Muscle of back (tissue), 3 donors: ENCODE measurements at regions not wholly inside any gene's neighbourhood (a gene's known extent, or its start where the extent isn't known, plus 50 kb on each side); places are given as distances from the start of the nearest gene placed in this dataset.

Experiments used
- DNase-seq, 3 donors: peaks; one replicate each; pipeline versions ENCODE4 v3.0.0 to v3.0.0-alpha.2; 2013

DNA sequence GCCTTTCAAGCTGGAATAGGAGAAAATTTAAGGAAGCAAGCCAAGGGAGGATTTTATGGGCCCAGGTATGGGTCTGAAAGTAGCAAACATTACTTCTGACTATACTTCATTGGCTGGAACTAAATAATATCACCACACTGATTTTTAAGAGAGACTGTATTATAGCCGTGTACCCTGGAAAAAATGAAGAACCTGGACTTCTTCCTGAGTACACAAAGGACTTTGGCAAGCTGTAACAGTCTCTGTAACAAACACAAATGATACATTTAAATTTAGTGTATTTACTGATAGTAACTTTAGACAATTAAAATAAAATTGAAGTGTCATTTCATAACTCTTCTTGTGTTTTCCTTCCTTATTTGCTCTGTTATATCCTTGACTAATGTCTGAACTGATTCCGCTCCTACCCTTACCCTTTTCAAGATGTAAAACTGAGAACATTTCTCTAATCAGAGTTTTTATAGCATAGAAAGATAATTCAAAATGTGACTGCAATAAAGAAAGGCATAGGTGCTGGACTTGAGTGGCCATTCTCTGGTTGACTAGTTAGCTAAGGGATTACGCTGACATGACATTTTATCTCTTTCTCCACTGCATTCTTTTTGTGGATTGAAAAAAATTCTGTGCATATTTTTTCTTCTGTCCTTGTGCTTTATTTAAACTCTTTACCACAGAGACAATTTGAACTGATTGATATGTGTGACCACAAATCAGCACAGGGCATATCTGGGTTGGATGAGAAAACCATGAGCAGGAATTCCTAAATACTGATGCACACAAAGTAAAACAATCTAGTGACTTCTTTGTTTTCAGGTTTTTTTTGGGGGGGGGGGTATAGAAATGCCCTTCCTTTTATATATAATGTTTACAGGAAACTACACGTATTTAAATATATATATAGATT, 349.7 kb downstream of the MDFIC start:
- DNase-seq: peak in 1 of 3 donors; percentile 77

DNA sequence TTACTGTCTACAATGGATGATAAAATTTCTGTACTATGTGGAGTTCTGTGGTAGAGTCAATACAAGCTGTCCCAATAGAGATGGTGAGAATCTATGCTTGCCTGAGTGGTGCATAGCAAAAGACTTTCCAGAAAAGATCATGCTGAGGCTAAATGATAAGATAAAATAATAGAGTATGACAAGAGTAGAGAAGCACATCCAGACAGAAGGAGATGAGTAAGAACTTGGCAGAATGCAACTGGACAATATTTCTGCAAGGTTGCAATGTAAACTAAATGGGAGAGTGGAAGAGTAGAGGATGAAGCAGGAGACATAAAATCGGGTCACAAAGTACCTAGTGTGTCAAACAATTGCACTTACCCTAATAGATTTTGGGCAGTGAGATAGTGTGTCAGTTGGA, 347.6 kb downstream of the MDFIC start:
- DNase-seq: no peak

DNA sequence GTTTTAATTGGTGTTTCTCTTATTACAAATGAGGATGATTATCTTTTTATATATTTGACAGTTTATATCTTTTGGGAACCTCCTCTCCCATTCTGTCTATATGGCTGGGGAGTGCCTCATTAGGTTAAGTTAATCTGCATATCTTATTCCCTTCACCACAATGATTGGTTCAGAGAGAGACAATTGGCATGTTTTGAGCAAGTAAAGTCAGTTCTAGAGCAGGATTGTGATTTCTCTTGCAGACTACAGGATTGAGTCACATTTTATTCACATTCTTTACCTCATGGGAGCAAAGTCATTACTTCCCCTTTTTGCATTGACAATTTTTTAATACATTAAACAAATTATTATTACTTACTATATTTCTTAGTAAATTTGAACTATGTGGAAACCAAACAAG, 345.6 kb downstream of the MDFIC start:
- DNase-seq: no peak

DNA sequence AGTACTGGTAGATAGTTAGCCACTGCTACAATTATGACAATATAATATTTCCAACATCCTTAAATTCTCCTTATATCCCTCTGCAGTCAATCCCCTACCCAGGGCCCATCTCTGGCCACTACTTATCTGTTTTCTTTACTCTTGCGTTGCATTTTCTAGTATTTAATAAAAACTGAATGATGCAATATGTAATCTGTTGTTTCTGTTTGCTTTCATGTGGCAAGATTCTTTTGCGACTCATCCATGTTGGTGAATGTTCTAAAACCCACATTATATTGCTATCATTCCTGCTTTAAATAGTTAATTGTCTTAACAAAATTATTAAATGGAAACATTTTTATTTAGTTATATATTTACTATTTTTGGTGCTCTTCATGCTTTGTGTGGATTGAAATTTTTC, 338.5 kb downstream of the MDFIC start:
- no peak for DNase-seq

DNA sequence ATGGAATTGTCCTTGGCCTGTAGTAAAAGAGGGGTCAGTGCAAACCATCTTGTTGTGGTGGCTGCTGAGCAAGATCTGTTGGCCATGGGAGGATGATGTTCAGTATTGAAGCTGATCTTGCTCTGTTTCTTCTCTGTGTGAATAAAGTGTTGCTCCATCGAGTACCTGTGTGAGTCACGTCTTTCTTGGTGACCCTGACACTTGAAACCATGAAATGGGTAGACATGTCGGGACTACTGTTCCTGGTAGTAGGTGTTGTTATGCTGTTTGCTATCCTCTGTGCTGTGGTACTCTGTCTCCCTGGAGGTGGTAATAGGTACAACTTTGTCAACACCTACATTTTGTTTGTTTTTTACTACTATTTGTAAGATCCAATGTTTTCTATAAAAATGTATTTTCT, 330.6 kb downstream of the MDFIC start:
- no peak for DNase-seq

DNA sequence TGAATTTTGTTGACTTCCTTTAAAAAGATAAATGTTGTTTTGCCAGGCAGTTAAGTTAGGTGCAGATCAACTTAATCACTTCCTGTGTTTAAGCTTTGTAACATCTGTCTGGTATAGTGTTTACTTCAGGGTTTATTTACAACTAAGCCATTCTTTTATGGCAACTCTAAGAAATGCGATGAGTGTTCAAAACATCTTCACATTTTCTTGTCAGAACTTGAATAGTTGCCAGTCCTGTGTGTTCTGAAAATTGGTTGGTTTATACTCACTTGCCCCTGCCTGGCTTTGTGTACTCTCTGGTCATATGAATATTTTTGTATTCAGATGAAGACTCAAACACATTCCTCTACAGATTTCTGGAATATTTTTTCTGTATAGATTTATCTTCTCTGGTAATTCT, 327.2 kb downstream of the MDFIC start:
- DNase-seq: peak in 1 of 3 donors; percentile 26

DNA sequence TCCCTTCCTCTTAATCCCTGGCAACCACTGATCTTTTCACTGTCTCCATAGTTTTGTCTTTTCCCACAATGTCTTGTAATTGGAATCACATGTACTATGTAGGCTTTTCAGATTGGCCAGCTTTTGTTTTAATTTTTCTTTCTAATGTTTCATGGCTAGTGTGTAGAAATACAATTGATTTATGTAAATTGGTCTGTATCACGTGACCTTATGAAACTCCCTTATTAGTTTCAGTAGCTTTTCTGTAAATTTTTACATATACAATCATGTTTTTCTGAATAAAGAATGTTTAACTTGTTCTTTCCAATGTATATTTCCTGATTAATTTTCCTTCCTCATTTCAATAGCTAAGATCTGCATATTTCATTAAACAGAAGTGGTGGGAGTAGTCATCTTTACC, 319.3 kb downstream of the MDFIC start:
- DNase-seq: no peak

DNA sequence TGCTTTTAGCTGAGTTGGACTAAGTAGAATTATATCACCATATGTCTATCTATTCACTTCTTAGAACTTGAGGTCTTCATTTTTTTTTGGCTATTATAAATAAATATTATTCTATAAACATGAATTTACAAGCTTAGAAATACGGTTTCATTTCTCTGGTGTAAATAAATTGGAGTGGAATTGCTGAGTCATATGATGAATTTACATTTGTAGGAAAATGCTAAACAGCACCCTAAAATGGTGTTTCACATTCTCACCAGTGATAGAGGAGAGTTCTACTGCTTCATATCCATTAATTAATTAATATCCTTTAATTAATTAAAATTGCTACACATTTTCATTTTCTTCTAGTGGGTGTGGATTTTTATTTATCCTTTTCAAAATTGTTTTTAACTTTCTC, 318.3 kb downstream of the MDFIC start:
- DNase-seq: no peak

DNA sequence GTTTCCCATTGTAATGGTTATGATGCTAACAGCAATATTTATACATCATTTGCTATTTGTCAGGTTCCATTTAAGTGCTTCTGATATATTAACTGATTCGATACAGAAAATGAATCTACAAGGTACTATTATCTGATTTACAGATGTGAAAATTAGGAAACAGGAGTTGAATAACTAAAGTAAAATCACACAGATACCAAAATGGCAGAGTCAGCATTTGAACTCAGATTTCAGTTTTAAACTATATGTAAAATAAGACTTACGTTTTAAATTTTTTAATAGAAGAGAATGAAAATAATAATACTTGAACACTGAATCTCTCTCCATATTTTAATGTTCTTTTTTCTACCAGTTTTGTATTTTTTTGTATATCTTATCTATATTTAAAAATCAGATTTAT, 313.2 kb downstream of the MDFIC start:
- DNase-seq: no peak

DNA sequence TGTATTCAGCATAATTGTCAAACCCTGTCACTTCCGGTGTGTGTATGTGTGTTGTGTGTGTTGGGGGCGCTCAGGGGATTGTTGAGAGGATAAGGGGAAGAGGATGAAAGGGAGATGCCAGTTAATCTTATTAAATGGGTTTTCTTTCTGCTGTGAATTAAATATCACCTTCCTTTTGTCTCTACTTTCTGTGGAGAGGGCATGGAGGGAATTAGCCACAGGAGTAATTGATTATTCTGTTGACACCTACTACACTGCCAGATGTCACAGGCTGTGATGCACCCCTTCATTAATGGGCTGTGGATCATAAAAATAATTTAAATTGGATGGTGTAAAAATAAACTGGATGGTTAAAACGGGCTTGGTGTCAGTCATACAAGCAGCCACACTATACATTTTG, 311.9 kb downstream of the MDFIC start:
- DNase-seq: no peak

DNA sequence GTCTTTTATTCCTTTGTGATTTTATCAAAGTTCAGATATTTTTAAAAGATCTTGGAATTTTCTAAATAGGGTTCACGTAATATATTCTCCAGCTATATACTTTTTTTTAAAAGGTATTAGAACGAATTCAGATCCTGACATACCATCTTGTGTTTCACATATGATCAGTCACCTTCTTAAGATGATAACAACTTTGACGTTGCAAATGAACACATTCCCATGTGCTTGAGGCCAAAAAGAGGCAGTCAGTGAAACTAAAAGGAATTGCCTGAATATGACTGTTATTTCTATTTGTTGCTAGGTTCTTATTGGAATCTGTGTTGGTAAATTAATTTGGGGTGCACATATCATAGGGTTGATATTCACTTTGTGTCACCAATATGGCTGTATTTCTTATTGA, 310.1 kb downstream of the MDFIC start:
- DNase-seq: no peak

DNA sequence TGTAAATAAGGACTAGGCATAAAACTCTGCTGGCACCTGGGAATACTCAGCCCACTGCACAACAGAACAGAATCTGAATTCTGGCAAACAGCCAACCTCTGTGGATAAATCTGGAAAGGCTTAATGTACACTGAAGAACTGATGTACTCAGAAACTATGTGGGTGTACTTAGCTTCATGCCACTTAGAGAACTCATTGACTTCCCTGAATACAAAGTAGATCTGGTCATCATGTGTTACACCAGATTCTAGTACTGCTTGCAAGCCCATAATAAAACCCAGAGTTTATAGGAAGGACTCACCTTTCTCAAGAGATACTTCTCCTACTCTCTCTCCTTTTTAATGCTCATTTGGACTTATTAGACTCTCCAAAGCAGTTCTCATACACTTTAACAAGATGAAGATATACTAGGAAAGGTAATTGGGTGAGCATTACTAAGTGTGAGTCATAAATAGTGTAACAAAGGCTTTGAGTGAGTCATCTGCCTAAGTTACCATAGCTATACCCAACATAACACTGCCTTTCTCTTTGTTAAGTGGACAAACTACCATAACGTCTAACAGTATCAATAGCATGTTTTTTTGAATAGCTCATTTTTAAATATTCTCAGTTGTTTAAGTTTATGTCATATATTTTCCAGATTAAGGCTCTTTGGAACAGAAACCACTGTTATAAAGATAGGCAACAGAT, 309.1 kb downstream of the MDFIC start:
- peak; percentile 26 to 84 (median 56) for DNase-seq

DNA sequence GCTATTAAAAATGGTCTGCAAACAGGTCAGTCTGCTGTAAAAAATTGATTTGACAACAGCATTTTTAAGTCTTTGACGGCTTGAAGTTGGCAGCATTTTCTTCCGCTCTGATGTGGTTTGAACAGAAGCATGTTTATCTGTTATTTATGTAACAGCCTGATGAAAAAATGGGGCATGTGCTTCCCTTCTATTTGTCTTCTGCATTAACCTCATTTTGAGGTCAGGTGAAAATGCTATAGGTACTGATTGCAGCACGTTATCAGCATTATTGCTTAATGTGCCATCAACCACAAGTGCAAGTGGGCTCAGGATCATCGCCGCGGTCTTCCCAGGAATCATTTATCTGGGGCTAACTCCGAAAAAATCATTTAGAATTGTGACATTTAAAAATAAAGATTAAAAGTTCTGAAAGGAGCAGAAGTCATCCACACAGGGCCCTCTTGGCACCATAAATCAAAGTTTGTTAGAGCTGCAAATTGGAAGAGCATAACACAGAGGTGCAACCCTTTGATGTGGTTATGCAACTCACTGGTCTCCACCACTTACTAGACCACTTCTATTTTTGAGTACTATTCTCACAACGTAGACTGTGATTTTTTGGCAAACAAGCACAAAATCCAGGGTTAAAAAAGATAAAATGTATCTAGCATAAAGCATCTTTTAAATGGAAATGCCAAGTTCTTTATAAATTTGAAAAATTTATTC, 307.7 kb downstream of the MDFIC start:
- no peak for DNase-seq

DNA sequence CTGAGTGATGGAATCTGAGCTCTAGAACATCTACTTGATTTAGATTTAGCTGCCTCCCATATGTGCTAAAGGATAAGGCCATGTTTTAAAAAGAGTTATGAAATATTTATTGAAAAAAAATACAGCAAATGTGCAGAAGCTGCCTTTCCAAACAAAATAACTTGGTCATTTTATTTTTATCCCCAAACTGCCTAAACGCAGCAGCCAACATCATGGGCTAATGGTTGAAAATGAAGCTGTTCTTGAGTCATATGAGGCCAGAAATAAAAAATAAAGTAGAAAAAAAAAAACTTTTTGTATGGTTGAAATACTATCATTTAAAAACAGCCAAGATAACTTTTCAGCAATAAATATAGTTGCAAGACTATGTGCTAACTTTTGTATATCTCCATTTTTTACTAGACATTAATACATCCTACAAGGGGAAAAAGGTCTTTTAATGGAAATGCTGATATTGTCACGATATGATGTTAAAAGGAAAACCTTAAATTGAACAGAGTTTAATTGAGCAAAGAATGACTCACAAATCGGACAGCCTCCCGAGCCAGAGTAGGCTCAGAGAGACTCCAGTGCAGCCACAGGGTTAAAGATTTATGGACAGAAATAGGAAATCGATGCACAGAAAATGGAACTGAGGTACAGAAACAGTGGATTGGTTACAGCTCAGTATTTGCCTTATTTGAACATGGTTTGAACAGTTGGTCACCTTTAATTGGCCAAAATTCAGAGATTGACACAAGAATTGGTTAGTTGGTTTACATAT, 305.8 kb downstream of the MDFIC start:
- no peak for DNase-seq

DNA sequence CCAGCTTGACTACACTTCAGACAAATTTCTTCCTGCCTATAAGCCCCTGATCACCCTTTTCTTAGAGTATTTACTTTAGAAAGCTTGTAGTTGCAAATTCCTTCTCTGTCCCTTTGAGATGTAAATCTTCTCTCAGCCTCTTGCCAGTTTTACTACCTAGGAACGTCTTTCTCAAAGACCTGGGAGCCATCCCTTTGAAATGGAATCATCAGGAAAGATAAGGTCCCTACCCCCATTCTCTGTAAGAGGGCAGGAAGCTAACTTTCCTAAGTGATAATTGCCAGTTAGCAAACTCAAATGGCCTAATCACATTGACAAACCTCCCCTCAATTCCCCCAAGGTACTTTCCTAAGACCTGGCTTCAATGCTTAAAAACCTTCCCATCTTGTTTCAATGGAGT, 304.5 kb downstream of the MDFIC start:
- no peak for DNase-seq

DNA sequence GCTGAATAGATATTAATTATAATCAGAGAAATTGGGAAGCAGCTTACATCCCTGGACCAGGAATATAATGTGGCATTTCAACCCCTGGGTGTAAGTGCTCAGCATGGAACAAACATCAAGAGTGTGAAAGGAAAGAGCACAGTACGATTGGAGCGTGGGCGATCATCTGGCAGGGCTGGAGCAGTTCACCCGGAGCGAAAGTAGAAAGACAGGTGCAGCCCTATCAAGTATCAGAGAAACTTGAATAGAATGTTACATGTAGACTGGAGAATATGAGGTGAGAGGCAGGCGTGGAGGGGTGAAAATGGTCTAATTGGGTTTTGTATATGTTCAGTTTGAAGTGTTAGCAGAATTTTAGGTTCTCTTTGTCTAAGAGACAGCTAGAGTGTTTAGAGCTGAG, 303.0 kb downstream of the MDFIC start:
- DNase-seq: no peak

DNA sequence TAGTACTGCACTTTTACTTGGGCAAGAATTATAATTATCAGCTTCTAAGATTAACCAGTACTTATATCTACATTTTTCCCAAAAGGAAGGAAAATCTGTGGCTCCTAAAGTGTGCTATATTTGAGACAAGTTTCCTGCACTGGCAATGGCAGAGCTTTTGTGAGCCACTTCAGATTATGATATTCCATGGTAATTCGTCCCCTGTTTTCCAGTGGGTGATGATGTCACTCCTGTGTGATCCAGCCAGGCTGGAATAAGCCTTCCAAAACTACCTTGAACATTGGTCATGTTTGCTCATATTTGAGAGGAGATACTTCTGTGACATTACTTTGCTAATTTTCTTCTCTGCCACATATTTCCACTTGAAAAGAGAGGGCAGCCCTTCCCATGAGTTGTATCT, 302.1 kb downstream of the MDFIC start:
- no peak for DNase-seq

DNA sequence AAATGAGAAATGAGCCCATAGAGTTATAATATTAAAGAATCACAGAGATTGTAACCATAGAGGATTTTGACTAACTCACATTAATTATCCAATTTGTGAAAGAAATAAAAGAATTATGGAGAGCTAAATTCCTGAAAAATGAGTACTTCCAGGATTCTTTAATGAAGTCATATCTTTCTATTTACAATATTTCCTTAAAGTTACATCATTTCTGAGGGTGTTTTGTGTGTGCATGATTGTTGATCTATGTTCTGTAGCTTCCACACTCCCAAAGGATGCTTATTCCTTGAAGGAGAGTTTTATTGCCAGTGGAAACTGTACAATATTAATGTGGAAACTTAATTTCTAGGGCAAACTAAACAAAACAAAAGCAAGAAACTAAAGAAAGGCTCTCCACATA, 299.6 kb downstream of the MDFIC start:
- peak in 2 of 3 donors; percentile 23 to 37 for DNase-seq

DNA sequence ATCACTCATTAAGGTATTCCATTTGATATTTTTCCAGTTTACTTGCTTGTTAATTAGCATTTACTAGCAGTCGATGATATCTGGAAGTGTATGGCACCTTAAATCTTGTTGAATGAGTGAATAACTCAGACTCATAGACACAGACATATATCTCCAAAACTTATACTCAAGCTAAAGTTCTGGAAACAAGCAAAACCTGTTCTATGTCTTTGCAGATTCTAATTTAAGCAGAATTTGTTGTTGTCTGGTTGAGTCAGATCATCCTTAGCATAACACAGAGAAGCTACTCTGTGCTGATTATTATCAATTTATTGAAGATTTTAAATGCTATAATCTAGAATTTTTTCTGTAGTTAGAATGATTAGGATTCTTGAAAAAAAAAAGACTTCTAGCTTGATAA, 296.2 kb downstream of the MDFIC start:
- DNase-seq: no peak

DNA sequence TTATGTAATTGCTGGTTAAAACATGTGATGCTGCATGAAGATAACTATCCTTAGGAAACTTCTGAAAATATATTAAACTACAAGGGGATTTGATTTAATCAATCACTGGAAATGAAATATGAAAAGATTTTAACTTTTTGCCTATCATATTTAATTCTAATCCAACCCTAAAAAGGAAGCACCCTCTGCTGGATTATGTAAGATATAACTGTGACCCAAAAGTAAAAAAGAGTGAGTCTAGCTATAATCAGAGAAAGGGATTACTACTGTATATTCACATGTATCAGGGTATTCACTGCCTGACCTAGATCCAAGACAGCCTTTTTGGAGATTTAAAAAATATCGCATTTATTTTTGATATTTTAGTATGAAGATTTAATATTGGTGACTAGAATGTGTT, 295.5 kb downstream of the MDFIC start:
- peak in 2 of 3 donors; percentile 8 to 9 for DNase-seq

DNA sequence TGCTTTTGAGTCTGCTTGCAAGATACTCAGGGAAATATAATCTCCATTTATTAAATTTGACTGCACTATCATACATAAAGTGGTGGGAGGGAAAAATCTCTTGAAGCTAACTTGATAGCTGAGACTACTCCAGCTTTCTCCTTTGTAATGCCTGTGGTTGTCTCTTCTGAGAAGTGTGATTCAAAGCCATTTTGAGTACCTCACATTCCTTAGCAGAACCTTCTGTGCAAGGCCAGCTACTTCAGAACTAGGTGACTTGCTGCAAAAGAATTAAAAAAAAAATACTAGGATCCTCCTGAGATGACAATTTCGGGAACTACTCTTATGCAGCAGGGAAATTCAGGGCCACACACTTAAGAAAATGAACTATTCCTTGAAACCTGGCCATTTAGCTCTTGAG, 294.8 kb downstream of the MDFIC start:
- no peak for DNase-seq

DNA sequence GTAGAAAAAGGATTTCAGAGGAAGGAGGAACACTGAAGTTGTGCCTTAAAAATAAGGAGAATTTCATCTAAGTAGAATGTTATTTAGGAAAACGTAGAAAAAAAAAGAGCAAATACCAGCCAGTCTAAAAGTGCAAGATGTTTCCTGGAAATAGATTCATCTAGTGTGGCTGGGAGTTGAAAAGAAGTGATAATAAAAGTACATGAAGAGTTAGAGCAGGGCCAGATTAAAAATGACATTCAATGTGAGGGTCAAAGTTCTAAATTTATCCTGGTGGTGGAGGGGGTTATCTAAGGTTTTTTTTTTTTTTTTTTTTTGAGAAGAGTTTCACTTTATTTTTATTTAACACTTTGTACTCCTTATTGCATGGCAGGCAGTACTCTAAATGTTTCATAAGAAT, 289.3 kb downstream of the MDFIC start:
- no peak for DNase-seq
